ENCODE measurements at regions not wholly inside any gene's neighbourhood (a gene's known extent, or its start where the extent isn't known, plus 50 kb on each side); places are given as distances from the start of the nearest gene placed in this dataset.

- Mint-ChIP-seq H3K4me1 (no peaks in the 10 kb centered on the region), H3K27ac (no peak overlapping the region), H3K27me3 (no peaks in the 10 kb centered on the region), H3K36me3 (ENCODE audit: low read depth) (no peaks in the 10 kb centered on the region), H3K4me3 (no peak overlapping the region), H3K9me3 (ENCODE audit: low read depth) (no peaks in the 10 kb centered on the region)
- DNase-seq (no peak), ATAC-seq (no peak)
- CTCF ChIA-PET: interaction anchor here (0.7 kb wide), 1 partner anchor 22 kb away, joined by 3 read pairs; no protein-coding TSS in a partner anchor
- intact Hi-C loops (cut with DNase I, micrococcal nuclease): loop anchor here in 1 of 2 experiments (10.0 kb wide), 1 partner anchor 63 kb away; no protein-coding TSS in a partner anchor
- POLR2A ChIA-PET: no interaction called here
Measured at GRCh38 chr18:44231936-44232335, 448.8 kb upstream of the SETBP1 start.

- Mint-ChIP-seq H3K36me3 (ENCODE audit: low read depth) (no peaks in the 10 kb centered on the region), H3K27me3 (no peaks in the 10 kb centered on the region), H3K9me3 (ENCODE audit: low read depth) (no peaks in the 10 kb centered on the region), H3K27ac (no peak overlapping the region), H3K4me1 (no peaks in the 10 kb centered on the region), H3K4me3 (no peak overlapping the region)
- intact Hi-C loops (cut with DNase I, micrococcal nuclease): loop anchor here in 1 of 2 experiments (10.0 kb wide), 1 partner anchor 62 kb away; no protein-coding TSS in a partner anchor
- no peak for ATAC-seq
- ChIA-PET POLR2A (no interaction called here), CTCF (interaction anchor here (0.7 kb wide), 1 partner anchor 21 kb away, joined by 3 read pairs; no protein-coding TSS in a partner anchor)
- DNase-seq: no peak
Measured at GRCh38 chr18:44232500-44232899, 448.2 kb upstream of the SETBP1 start.

DNA sequence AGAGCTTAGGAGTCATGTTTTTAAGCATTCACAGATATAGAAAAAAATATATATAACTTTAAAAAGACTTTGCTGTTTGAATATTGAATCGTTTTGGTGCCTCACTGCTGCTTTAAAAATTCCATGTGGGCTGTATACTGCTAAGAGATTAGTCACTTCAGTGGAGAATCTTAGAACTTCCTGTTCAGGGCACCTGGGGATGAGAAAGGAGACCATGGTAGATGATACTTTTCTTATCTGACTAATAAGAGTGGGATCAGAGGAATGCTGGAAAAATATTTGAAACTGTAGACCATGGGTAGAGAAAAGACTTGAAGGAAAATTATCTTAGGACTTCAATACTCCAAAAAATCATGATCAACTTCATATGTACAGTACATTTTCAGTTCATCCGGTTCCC is 442.2 kb upstream of the SETBP1 start:
- no peak overlapping the region for H3K27ac Mint-ChIP-seq
- H3K4me3 Mint-ChIP-seq: no peak overlapping the region
- no peak for ATAC-seq
- ChIA-PET CTCF (no interaction called here), POLR2A (no interaction called here)
- H3K27me3 Mint-ChIP-seq: no peaks in the 10 kb centered on the region
- H3K4me1 Mint-ChIP-seq: no peaks in the 10 kb centered on the region
- no peaks in the 10 kb centered on the region for H3K9me3 Mint-ChIP-seq (ENCODE audit: low read depth)
- DNase-seq: no peak
- intact Hi-C loops (cut with DNase I, micrococcal nuclease): loop anchor here in 1 of 2 experiments (10.0 kb wide), 1 partner anchor 56 kb away; no protein-coding TSS in a partner anchor
- H3K36me3 Mint-ChIP-seq (ENCODE audit: low read depth): no peaks in the 10 kb centered on the region

DNA sequence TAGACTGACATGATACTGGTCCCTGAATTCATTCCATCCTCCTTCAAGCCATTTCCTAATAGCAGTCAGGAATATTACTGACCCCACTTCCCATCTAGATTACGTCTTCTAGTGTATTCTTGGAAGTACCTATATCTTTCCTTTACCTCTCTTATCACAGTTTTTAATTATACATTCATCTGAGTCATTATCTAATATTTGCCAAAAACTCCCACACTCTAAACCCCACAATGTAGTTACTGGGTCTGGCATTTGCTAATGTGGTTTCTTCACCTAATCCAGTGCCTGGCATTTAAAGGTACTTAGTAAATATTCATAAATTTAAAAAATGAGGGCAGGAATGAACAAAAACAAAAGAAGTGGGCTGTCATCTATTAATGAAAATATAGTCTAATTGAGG is 441.8 kb upstream of the SETBP1 start:
- ChIA-PET POLR2A (no interaction called here), CTCF (no interaction called here)
- no peaks in the 10 kb centered on the region for H3K9me3 Mint-ChIP-seq (ENCODE audit: low read depth)
- no peak overlapping the region for H3K27ac Mint-ChIP-seq
- ATAC-seq: no peak
- no peaks in the 10 kb centered on the region for H3K36me3 Mint-ChIP-seq (ENCODE audit: low read depth)
- no peaks in the 10 kb centered on the region for H3K4me1 Mint-ChIP-seq
- DNase-seq: no peak
- intact Hi-C loops (cut with DNase I, micrococcal nuclease): loop anchor here in 1 of 2 experiments (10.0 kb wide), 1 partner anchor 56 kb away; no protein-coding TSS in a partner anchor
- H3K4me3 Mint-ChIP-seq: no peak overlapping the region
- H3K27me3 Mint-ChIP-seq: no peaks in the 10 kb centered on the region

GRCh38 chr18:44241020-44241419 is 439.7 kb upstream of the SETBP1 start:
- intact Hi-C loops (cut with DNase I, micrococcal nuclease): no loop called here
- ChIA-PET POLR2A (no interaction called here), CTCF (no interaction called here)
- H3K27me3 Mint-ChIP-seq: no peaks in the 10 kb centered on the region
- no peaks in the 10 kb centered on the region for H3K4me1 Mint-ChIP-seq
- DNase-seq (no peak), ATAC-seq (no peak)
- H3K9me3 Mint-ChIP-seq (ENCODE audit: low read depth): no peaks in the 10 kb centered on the region
- H3K36me3 Mint-ChIP-seq (ENCODE audit: low read depth): no peaks in the 10 kb centered on the region
- H3K4me3 Mint-ChIP-seq: no peak overlapping the region
- H3K27ac Mint-ChIP-seq: no peak overlapping the region

DNA sequence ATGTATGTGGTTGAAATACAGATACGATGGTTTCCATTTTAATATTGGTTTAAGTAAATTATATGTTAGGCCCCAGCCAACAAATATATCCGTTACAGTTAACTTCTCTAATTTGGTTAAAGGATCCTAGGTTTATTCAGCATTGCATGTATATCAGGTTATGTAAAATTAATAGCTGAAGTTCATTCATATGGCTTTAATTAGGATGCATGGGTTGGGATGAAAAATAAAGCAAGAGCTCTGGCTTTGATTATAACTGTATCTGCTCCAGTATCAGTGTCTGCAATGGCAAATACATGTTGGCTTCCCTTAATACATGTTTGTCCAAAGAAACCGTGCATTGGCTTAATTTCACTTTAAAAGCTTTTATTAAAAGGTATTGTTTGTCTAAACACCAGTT is 435.7 kb upstream of the SETBP1 start:
- H3K27ac Mint-ChIP-seq: no peak overlapping the region
- H3K27me3 Mint-ChIP-seq: no peaks in the 10 kb centered on the region
- no peaks in the 10 kb centered on the region for H3K36me3 Mint-ChIP-seq (ENCODE audit: low read depth)
- POLR2A ChIA-PET: no interaction called here
- CTCF ChIA-PET: interaction anchor here (0.7 kb wide), 1 partner anchor 1085 kb away, joined by 3 read pairs; no protein-coding TSS in a partner anchor
- H3K4me3 Mint-ChIP-seq: no peak overlapping the region
- H3K4me1 Mint-ChIP-seq: no peaks in the 10 kb centered on the region
- H3K9me3 Mint-ChIP-seq (ENCODE audit: low read depth): no peaks in the 10 kb centered on the region
- DNase-seq (no peak), ATAC-seq (no peak)
- intact Hi-C loops (cut with DNase I, micrococcal nuclease): no loop called here

- CTCF ChIA-PET: interaction anchor here (0.6 kb wide), 1 partner anchor 366 kb away, joined by 3 read pairs; no protein-coding TSS in a partner anchor
- H3K36me3 Mint-ChIP-seq (ENCODE audit: low read depth): no peaks in the 10 kb centered on the region
- no peak for DNase-seq
- H3K9me3 Mint-ChIP-seq (ENCODE audit: low read depth): peaks cover 2% of the 10 kb centered on the region
- intact Hi-C loops (cut with DNase I, micrococcal nuclease): no loop called here
- no peak overlapping the region for H3K4me3 Mint-ChIP-seq
- H3K4me1 Mint-ChIP-seq: no peaks in the 10 kb centered on the region
- no peak for ATAC-seq
- H3K27me3 Mint-ChIP-seq: no peaks in the 10 kb centered on the region
- no peak overlapping the region for H3K27ac Mint-ChIP-seq
- POLR2A ChIA-PET: no interaction called here
Measured at GRCh38 chr18:44246001-44246400, 434.7 kb upstream of the SETBP1 start.

GRCh38 chr18:44258086-44258485 is 422.6 kb upstream of the SETBP1 start:
- no peaks in the 10 kb centered on the region for H3K36me3 Mint-ChIP-seq (ENCODE audit: low read depth)
- no peak overlapping the region for H3K27ac Mint-ChIP-seq
- intact Hi-C loops (cut with DNase I, micrococcal nuclease): no loop called here
- peaks cover 18% of the 10 kb centered on the region for H3K9me3 Mint-ChIP-seq (ENCODE audit: low read depth)
- DNase-seq (no peak), ATAC-seq (no peak)
- POLR2A ChIA-PET: no interaction called here
- no peaks in the 10 kb centered on the region for H3K4me1 Mint-ChIP-seq
- CTCF ChIA-PET: no interaction called here
- no peak overlapping the region for H3K4me3 Mint-ChIP-seq
- no peaks in the 10 kb centered on the region for H3K27me3 Mint-ChIP-seq

- H3K27ac Mint-ChIP-seq: no peak overlapping the region
- DNase-seq (no peak), ATAC-seq (no peak)
- no peaks in the 10 kb centered on the region for H3K27me3 Mint-ChIP-seq
- intact Hi-C loops (cut with DNase I, micrococcal nuclease): no loop called here
- peaks cover 18% of the 10 kb centered on the region for H3K9me3 Mint-ChIP-seq (ENCODE audit: low read depth)
- no peaks in the 10 kb centered on the region for H3K4me1 Mint-ChIP-seq
- no peak overlapping the region for H3K4me3 Mint-ChIP-seq
- POLR2A ChIA-PET: no interaction called here
- H3K36me3 Mint-ChIP-seq (ENCODE audit: low read depth): no peaks in the 10 kb centered on the region
- CTCF ChIA-PET: no interaction called here
Measured at GRCh38 chr18:44258576-44258975, 422.1 kb upstream of the SETBP1 start.

DNA sequence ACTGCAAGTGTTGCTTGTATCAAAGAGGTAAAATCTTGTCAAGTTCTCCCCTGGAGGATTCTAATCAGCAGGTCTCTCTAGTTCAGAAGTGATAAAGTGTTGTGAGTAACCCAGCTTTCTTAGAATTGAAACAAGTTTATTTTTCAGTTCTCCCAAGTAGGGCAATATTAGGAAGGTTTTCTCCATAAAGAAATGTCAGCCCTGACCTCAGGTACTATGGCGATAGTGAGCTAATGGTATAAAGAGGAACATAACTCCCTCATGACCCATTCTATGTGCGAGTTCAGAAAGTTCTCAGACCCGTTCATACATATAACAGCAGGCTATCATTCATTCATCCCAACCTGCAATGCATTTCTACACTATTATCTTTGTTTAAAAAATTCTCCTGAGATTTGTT is 421.1 kb upstream of the SETBP1 start:
- H3K4me3 Mint-ChIP-seq: no peak overlapping the region
- POLR2A ChIA-PET: no interaction called here
- H3K27ac Mint-ChIP-seq: no peak overlapping the region
- peaks cover 16% of the 10 kb centered on the region for H3K9me3 Mint-ChIP-seq (ENCODE audit: low read depth)
- H3K36me3 Mint-ChIP-seq (ENCODE audit: low read depth): no peaks in the 10 kb centered on the region
- H3K27me3 Mint-ChIP-seq: no peaks in the 10 kb centered on the region
- CTCF ChIA-PET: no interaction called here
- DNase-seq (no peak), ATAC-seq (no peak)
- no peaks in the 10 kb centered on the region for H3K4me1 Mint-ChIP-seq
- intact Hi-C loops (cut with DNase I, micrococcal nuclease): no loop called here

DNA sequence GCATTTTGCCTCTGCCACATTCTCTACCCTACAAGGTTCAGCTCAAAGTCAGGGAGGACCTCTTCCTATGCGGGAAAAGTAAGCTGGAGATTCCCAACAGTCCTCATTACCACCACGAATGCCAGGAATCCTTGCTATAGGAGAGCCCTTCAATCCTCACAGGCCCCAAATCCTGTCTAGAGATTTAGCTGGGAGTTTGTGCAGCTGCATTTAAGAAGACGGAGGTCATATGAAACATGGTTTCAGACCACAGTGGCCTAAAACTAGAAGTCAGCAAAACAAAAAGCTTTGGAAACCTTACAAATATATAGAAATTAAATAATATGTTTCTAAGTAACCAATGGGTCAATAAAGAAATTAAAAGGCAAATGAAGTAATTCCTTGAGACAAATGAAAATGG is 415.3 kb upstream of the SETBP1 start:
- intact Hi-C loops (cut with DNase I, micrococcal nuclease): no loop called here
- Mint-ChIP-seq H3K4me1 (no peaks in the 10 kb centered on the region), H3K27me3 (no peaks in the 10 kb centered on the region), H3K27ac (no peak overlapping the region), H3K36me3 (ENCODE audit: low read depth) (no peaks in the 10 kb centered on the region), H3K9me3 (ENCODE audit: low read depth) (peaks cover 16% of the 10 kb centered on the region), H3K4me3 (no peak overlapping the region)
- ChIA-PET CTCF (no interaction called here), POLR2A (no interaction called here)
- DNase-seq (no peak), ATAC-seq (no peak)

DNA sequence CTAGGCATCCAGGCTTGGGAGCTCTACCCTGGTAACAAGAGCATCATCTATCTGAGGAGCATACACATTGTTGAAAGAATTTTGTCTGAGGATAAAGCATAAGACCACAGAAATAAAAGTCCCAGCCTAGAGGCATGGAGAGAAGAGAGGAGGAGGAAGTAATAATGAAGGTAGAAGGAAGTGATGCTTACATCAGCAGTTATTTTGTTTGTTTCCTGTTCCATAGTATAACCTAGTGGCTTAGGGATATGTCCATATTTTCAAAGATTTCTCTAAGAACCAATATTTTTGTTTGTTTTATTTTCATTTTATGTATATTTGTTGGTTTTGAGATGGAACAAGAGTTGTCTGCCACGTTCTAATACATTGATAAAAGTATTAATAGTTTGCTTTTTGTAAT is 407.4 kb upstream of the SETBP1 start:
- H3K27ac Mint-ChIP-seq: no peak overlapping the region
- DNase-seq (no peak), ATAC-seq (no peak)
- ChIA-PET POLR2A (no interaction called here), CTCF (interaction anchor here (0.6 kb wide), 1 partner anchor 9 kb away, joined by 5 read pairs; no protein-coding TSS in a partner anchor)
- H3K4me3 Mint-ChIP-seq: no peak overlapping the region
- H3K9me3 Mint-ChIP-seq (ENCODE audit: low read depth): no peaks in the 10 kb centered on the region
- no peaks in the 10 kb centered on the region for H3K4me1 Mint-ChIP-seq
- intact Hi-C loops (cut with DNase I, micrococcal nuclease): no loop called here
- no peaks in the 10 kb centered on the region for H3K36me3 Mint-ChIP-seq (ENCODE audit: low read depth)
- H3K27me3 Mint-ChIP-seq: no peaks in the 10 kb centered on the region

GRCh38 chr18:44280479-44280878 is 400.2 kb upstream of the SETBP1 start:
- intact Hi-C loops (cut with DNase I, micrococcal nuclease): no loop called here
- Mint-ChIP-seq H3K4me3 (no peak overlapping the region), H3K4me1 (no peaks in the 10 kb centered on the region), H3K36me3 (ENCODE audit: low read depth) (no peaks in the 10 kb centered on the region), H3K27me3 (no peaks in the 10 kb centered on the region), H3K9me3 (ENCODE audit: low read depth) (no peaks in the 10 kb centered on the region), H3K27ac (no peak overlapping the region)
- ATAC-seq (no peak), DNase-seq (no peak)
- ChIA-PET POLR2A (no interaction called here), CTCF (no interaction called here)
